WERI-Rb-1 (cell line): ENCODE measurements at regions not wholly inside any gene's neighbourhood (a gene's known extent, or its start where the extent isn't known, plus 50 kb on each side); places are given as distances from the start of the nearest gene placed in this dataset.

ENCODE experiments used
- DNase-seq: peaks from one replicate; pipeline ENCODE4 v3.0.0-alpha.2; 2020
- H3K27ac ChIP-seq: fragments of 250-450 bp; sonication (Bioruptor Pico); 2 replicates; pipeline ENCODE4 v1.5.1; 2020; ENCODE audit warnings: mild to moderate bottlenecking, moderate library complexity
- H3K27me3 ChIP-seq: fragments of 250-450 bp; sonication (Bioruptor Pico); 2 replicates; pipeline ENCODE4 v1.5.1; 2021; ENCODE audit warnings: mild to moderate bottlenecking, low read depth, moderate library complexity; ENCODE audit not compliant: insufficient read depth, severe bottlenecking
- H3K36me3 ChIP-seq: fragments of 250-450 bp; sonication (Bioruptor Pico); 2 replicates; pipeline ENCODE4 v1.5.1; 2020; ENCODE audit warnings: mild to moderate bottlenecking, moderate library complexity
- H3K4me3 ChIP-seq: 2 replicates; pipeline ENCODE4 v1.5.1; 2011; ENCODE audit warnings: low read depth, mild to moderate bottlenecking, control low read depth, low read length
- H3K9me3 ChIP-seq: fragments of 250-450 bp; sonication (Bioruptor Pico); 2 replicates; pipeline ENCODE4 v1.5.1; 2021; ENCODE audit warnings: mild to moderate bottlenecking, moderate library complexity; ENCODE audit not compliant: severe bottlenecking
- TF ChIP-seq, protein P1 (sequence below): IDR thresholded peaks from 2 replicates; pipeline ENCODE4 v1.5.1; 2011; ENCODE audit warnings: low read depth, mild to moderate bottlenecking, control low read depth, inconsistent platforms, low read length

DNA sequence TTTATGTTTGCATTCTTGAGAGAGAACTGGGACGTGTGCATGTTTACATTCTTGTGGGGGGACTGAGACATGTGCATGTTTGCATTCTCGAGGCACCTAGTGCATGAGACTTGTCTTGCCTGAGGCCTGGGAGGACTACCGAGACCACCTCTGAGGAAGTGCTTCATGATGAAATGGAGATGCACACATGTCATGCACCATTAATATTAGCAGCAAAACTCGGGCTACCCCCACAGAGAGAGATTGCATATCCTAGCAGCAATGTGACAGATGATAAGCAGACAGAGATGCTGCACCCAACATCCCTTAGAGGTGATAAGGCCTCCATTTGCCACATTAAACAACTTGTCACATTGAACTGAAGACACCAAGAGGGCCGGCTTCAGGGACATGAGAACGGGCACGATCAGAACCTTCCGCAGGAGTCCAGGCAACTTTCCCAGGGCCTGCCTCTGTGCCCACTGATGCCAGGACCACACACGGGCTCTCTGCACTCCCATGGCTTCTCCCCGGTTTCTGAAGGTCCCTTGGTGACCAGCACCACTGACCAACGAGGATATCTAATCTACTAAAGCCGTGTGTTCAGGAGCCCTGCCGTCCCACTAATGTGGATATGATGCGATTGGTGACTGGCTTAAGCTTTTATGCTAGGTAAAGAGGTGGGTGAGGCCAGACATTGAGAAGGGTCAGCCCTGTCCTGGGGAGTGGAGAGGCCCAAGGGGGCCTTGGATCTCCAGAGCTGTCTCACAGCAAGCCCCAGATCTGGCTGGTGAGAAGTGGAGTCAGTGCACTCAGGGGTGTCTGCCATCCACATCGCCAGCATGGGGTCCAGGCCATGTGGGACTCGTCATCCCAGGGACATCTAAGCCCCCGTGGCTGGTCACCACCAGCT, 208.3 kb downstream of the NDUFA10 start:
- Histone ChIP-seq H3K9me3 (no peaks in the 10 kb centered on the region), H3K4me3 (no peak overlapping the region), H3K27ac (no peak overlapping the region), H3K27me3 (no peaks in the 10 kb centered on the region), H3K36me3 (no peaks in the 10 kb centered on the region)
- TF ChIP-seq, protein P1, sequence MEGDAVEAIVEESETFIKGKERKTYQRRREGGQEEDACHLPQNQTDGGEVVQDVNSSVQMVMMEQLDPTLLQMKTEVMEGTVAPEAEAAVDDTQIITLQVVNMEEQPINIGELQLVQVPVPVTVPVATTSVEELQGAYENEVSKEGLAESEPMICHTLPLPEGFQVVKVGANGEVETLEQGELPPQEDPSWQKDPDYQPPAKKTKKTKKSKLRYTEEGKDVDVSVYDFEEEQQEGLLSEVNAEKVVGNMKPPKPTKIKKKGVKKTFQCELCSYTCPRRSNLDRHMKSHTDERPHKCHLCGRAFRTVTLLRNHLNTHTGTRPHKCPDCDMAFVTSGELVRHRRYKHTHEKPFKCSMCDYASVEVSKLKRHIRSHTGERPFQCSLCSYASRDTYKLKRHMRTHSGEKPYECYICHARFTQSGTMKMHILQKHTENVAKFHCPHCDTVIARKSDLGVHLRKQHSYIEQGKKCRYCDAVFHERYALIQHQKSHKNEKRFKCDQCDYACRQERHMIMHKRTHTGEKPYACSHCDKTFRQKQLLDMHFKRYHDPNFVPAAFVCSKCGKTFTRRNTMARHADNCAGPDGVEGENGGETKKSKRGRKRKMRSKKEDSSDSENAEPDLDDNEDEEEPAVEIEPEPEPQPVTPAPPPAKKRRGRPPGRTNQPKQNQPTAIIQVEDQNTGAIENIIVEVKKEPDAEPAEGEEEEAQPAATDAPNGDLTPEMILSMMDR, result no peak
- DNase-seq, result no peak

DNA sequence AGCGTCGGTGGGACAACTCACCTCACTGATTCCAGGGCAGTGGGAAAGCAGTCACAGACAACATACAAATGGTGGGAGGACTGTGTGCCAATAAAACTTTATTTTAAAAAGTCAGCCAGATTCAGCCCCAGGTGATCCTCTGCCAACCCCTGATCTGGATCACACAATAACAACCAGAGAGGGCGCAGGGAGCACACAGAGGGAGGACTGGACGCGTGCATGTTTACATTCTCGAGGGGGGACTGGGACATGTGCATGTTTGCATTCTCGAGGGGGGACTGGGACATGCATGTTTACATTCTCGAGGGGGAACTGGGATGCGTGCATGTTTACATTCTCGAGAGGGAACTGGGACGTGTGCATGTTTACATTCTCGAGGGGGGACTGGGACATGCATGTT, 209.5 kb downstream of the NDUFA10 start:
- Histone ChIP-seq H3K9me3 (no peaks in the 10 kb centered on the region), H3K27me3 (no peaks in the 10 kb centered on the region), H3K27ac (no peak overlapping the region), H3K36me3 (no peaks in the 10 kb centered on the region), H3K4me3 (no peak overlapping the region)
- TF ChIP-seq, protein P1, result no peak
- DNase-seq, result no peak

DNA sequence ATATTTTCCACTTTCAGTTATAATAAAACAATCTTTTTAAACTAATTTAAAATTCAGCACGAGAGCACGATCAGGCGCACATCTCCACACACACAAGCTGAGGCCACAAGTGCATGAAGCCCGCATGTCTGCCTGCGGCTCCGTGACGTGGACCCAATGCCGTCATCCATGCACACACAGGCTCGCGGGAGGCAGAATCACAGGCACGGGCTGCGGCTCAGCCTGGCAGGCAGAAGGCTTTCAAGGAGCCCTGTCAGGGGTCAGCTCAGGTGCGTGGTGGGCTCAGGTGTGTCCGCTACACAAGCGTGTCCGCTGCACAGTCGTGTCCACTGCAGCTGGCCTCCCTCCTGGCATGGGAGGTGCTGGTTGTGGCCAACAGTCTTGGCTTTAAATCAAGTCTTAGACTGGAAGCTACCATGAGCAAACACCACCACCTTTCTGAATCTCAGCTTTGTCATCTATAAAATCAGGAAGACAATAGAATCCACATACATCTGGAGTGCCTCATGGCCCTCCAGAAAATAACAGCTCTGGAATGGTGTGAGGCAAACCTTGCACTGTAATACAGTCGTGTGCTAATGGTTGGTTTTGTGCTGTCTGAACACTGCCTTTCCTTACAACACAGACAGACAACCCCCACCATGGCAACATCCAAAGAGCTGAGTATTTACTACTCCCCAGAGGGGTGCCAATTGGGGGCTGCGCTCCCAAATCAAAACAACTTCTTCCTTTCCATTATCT, 210.1 kb downstream of the NDUFA10 start:
- TF ChIP-seq, protein P1, result no peak
- no peak overlapping the region for H3K4me3 ChIP-seq
- H3K27ac ChIP-seq, result no peak overlapping the region
- no peaks in the 10 kb centered on the region for H3K9me3 ChIP-seq
- DNase-seq, result no peak
- H3K36me3 ChIP-seq, result no peaks in the 10 kb centered on the region
- no peaks in the 10 kb centered on the region for H3K27me3 ChIP-seq

DNA sequence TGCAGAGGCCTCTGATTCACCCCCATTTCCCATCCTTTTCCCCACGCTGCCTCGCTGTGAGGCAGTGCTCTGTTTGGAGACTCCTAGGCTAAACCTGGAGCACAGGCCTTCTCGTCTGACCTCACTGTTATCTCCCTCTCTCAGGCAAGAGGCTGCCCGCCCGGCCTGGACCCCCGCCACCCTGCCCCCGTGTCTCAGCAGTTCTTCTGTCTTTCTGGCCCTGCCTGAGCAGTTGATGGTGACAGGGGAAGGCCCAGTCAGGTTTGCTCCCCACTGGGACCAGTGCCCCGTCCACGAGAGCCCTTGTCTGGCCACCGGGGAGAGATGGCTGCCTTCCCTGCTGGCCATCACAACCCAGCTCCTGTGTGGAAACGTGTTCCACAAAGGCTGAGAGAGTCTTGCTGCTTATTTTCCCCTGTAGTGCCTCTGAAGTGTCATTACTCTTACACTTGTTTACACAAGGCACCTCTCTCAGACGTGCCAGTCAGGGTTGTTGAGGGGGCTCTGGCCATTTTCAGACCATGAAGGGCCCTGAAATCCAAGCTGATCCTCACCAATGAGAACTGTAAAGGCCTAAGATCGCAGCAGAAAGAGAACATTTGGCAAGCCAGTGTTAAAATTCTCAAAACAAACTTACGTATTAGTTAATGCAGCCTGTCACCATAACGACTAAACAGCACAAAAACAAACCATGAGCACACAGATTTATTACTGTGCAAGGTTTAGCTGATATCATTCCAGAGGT, 210.9 kb downstream of the NDUFA10 start:
- no peaks in the 10 kb centered on the region for H3K9me3 ChIP-seq
- no peak overlapping the region for H3K4me3 ChIP-seq
- H3K27ac ChIP-seq, result no peak overlapping the region
- no peaks in the 10 kb centered on the region for H3K36me3 ChIP-seq
- TF ChIP-seq, protein P1, result no peak
- peaks cover 3% of the 10 kb centered on the region for H3K27me3 ChIP-seq
- DNase-seq, result peak; percentile 2

DNA sequence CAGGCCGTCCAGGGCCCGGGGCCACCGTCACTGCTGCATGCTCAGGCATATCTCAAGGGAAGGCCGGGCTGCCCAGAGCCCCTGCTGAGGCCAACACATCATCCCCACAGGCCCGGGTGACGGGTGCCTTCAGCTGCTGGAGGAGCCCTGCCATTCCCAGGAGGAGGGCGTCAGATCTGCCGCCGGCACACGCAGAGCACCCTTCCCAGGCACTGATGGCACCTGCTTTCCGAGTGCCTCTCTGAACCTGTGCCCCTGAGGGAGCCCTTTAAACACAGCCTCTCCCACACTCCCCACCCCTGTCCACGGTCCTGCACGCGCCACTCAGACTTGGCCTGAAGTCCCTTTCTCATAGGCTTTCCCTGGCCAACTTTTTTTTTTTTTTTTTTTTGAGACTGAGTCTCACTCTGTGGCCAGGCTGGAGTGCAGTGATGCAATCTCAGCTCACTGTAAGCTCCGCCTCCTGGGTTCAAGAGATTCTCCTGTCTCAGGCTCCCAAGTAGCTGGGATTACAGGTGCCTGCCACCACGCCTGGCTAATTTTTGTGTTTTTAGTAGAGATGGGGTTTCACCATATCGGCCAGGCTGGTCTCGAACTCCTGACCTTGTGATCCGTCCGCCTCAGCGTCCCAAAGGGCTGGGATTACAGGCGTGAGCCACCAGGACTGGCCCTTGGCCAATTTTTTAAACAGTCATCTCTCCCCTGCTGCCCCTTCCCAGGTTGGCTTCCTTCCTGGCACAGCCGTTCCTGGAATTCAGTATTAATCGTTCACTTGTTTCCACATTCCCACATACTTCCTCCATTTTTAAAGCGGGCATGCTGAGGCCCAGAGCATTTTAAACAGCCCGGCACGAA, 211.7 kb downstream of the NDUFA10 start:
- H3K36me3 ChIP-seq, result no peaks in the 10 kb centered on the region
- peaks cover 7% of the 10 kb centered on the region for H3K27me3 ChIP-seq
- H3K27ac ChIP-seq, result no peak overlapping the region
- H3K4me3 ChIP-seq, result no peak overlapping the region
- DNase-seq, result no peak
- TF ChIP-seq, protein P1, result no peak
- H3K9me3 ChIP-seq, result no peaks in the 10 kb centered on the region
